Activated B cell treated with CpG ODN at 0.5 μM for 24 hours (primary cell): ENCODE measurements at regions not wholly inside any gene's neighbourhood (a gene's known extent, or its start where the extent isn't known, plus 50 kb on each side); places are given as distances from the start of the nearest gene placed in this dataset.

Experiments used
- ATAC-seq: fragments of 200-7000 bp; cut with Tn5 transposase; one replicate; pipeline ENCODE4 v1.10.0; 2021; ENCODE audit warnings: low read depth, mild to moderate bottlenecking, moderate library complexity
- CTCF ChIA-PET: fragments of 350-600 bp; sonication (Branson Sonifier 250); formaldehyde crosslinking; loops from one replicate; lab custom pipeline; 2021; ENCODE audit warnings: antibody characterized with exemption; lab: Charles Lee
- POLR2A ChIA-PET: fragments of 350-600 bp; sonication (Branson Sonifier 250); formaldehyde crosslinking; loops from one replicate; lab custom pipeline; 2021; ENCODE audit warnings: antibody characterized with exemption; lab: Charles Lee
- DNase-seq: peaks from one replicate; pipeline ENCODE4 v3.0.0; 2022
- H3K27ac Mint-ChIP-seq: one replicate; pipeline ENCODE4 v1.8.0; 2020; ENCODE audit warnings: mixed read lengths
- H3K27me3 Mint-ChIP-seq: one replicate; pipeline ENCODE4 v1.8.0; 2021; ENCODE audit warnings: mixed read lengths
- H3K36me3 Mint-ChIP-seq: one replicate; pipeline ENCODE4 v1.8.0; 2021; ENCODE audit warnings: low read depth, mixed read lengths
- H3K4me1 Mint-ChIP-seq: one replicate; pipeline ENCODE4 v1.8.0; 2021; ENCODE audit warnings: mixed read lengths
- H3K4me3 Mint-ChIP-seq: one replicate; pipeline ENCODE4 v1.8.0; 2020; ENCODE audit warnings: mild to moderate bottlenecking, mixed read lengths
- H3K9me3 Mint-ChIP-seq: one replicate; pipeline ENCODE4 v1.8.0; 2020; ENCODE audit warnings: mixed read lengths
- intact Hi-C: fragments of 100-400 bp; cut with micrococcal nuclease; formaldehyde crosslinking; loops from one replicate; pipeline ENCODE4 v1.15.1; 2024
- TF ChIP-seq, protein P1 (sequence below): fragments of 200-600 bp; IDR thresholded peaks from one replicate; pipeline ENCODE4 v1.8.0; 2022; ENCODE audit warnings: antibody characterized with exemption, mild to moderate bottlenecking

GRCh38 chr5:61617995-61618525 lies 286.0 kb downstream of the ZSWIM6 start:
- ATAC-seq: no peak
- H3K4me3 Mint-ChIP-seq: no peak overlapping the region
- intact Hi-C loops: no loop called here
- CTCF ChIA-PET: no interaction called here
- no peaks in the 10 kb centered on the region for H3K9me3 Mint-ChIP-seq
- no peak for DNase-seq
- H3K4me1 Mint-ChIP-seq: peaks cover 19% of the 10 kb centered on the region
- POLR2A ChIA-PET: no interaction called here
- peaks cover 12% of the 10 kb centered on the region for H3K27me3 Mint-ChIP-seq
- TF ChIP-seq, protein P1, sequence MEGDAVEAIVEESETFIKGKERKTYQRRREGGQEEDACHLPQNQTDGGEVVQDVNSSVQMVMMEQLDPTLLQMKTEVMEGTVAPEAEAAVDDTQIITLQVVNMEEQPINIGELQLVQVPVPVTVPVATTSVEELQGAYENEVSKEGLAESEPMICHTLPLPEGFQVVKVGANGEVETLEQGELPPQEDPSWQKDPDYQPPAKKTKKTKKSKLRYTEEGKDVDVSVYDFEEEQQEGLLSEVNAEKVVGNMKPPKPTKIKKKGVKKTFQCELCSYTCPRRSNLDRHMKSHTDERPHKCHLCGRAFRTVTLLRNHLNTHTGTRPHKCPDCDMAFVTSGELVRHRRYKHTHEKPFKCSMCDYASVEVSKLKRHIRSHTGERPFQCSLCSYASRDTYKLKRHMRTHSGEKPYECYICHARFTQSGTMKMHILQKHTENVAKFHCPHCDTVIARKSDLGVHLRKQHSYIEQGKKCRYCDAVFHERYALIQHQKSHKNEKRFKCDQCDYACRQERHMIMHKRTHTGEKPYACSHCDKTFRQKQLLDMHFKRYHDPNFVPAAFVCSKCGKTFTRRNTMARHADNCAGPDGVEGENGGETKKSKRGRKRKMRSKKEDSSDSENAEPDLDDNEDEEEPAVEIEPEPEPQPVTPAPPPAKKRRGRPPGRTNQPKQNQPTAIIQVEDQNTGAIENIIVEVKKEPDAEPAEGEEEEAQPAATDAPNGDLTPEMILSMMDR: no peak
- no peak overlapping the region for H3K27ac Mint-ChIP-seq
- no peaks in the 10 kb centered on the region for H3K36me3 Mint-ChIP-seq

DNA sequence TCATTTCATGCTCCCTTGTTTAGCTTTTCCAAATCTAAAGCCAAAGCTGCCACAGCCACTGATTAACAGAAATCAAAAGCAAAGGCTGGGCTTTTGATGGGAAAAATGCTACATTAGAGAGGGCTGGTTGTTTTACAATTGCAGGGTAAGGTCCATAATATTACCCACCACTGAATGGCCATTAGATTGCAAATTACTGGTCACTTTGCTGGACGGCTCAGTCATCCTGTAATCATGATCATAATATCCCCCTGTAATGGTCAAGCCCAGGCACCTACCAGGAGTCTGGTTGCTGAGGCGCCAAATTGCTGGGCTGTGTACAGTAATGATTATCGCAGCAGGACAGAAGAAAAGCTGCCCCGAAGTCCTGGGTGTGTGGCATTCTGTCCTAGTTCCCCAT lies 286.5 kb downstream of the ZSWIM6 start:
- no peak for DNase-seq
- H3K4me1 Mint-ChIP-seq: peaks cover 19% of the 10 kb centered on the region
- H3K36me3 Mint-ChIP-seq: no peaks in the 10 kb centered on the region
- ChIA-PET POLR2A (no interaction called here), CTCF (no interaction called here)
- H3K9me3 Mint-ChIP-seq: no peaks in the 10 kb centered on the region
- TF ChIP-seq, protein P1: no peak
- peaks cover 11% of the 10 kb centered on the region for H3K27me3 Mint-ChIP-seq
- H3K27ac Mint-ChIP-seq: no peak overlapping the region
- no peak overlapping the region for H3K4me3 Mint-ChIP-seq
- intact Hi-C loops: no loop called here
- no peak for ATAC-seq

DNA sequence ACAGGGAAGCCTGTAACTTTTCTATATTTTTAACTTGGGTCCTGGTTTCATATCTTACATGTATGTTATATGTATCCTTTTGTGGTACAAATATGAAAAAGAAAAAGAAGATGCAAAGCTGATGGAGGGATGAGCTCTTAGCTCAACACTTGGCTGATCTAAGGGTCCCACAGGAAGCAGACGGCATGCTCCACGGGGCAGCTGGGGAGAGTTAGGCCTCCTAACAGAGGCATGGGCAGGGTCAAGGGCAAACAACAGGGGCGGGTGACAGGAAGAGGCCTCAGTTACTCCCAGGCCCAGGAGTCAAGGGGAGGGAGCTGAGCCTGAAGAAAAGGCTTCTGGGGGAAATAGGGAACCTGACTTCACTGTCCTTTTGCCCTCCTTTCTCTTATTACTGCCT lies 287.2 kb downstream of the ZSWIM6 start:
- CTCF ChIA-PET: no interaction called here
- POLR2A ChIA-PET: no interaction called here
- TF ChIP-seq, protein P1: no peak
- DNase-seq (no peak), ATAC-seq (no peak)
- intact Hi-C loops: no loop called here
- peak overlapping the region; percentile 9 for H3K4me3 Mint-ChIP-seq
- peaks cover 19% of the 10 kb centered on the region for H3K4me1 Mint-ChIP-seq
- H3K27me3 Mint-ChIP-seq: peaks cover 5% of the 10 kb centered on the region
- no peak overlapping the region for H3K27ac Mint-ChIP-seq
- no peaks in the 10 kb centered on the region for H3K36me3 Mint-ChIP-seq
- H3K9me3 Mint-ChIP-seq: no peaks in the 10 kb centered on the region

DNA sequence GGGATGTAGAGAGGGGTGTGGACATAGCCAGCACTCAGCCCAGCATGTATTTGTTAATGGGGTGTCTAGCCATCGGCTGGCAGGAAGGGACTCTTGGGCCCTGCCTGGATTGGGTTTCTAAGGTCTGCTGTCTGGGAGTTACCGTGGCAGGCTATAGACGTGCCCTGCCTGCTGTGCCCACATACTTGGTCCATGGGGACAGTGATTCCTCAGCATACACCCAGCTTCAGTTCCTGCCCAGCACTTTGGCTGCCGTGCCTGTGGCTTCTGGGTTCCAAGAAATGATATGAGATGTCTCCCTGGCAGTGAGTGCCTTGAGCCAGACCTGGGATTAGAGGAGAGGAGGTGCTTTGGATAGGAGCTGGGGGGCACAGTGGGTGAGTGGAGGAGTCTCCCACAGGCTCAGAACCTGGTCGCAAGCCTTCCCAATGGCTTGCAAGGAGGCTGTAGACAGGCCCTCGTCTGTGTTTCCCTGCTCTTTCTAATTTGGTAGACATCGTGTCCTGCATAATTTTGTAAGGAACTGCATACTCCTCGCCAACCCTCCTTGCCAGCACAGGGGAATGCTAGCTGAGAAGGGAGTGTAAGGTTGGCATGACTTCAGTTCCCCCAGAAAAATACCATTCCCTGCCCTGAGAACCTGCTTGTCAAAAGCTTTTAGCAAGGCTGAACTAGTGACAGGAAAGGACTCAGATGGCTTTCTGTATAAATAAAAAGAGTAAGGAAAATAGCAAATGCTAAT lies 287.9 kb downstream of the ZSWIM6 start:
- H3K4me3 Mint-ChIP-seq: no peak overlapping the region
- intact Hi-C loops: loop anchor here (10.0 kb wide), 1 partner anchor 285 kb away; the partner anchor contains the start of gene ZSWIM6
- ATAC-seq (no peak), DNase-seq (no peak)
- peaks cover 6% of the 10 kb centered on the region for H3K27me3 Mint-ChIP-seq
- CTCF ChIA-PET: no interaction called here
- H3K9me3 Mint-ChIP-seq: no peaks in the 10 kb centered on the region
- H3K27ac Mint-ChIP-seq: no peak overlapping the region
- H3K4me1 Mint-ChIP-seq: peaks cover 20% of the 10 kb centered on the region
- TF ChIP-seq, protein P1: no peak
- POLR2A ChIA-PET: no interaction called here
- H3K36me3 Mint-ChIP-seq: no peaks in the 10 kb centered on the region

GRCh38 chr5:61620699-61621182 lies 288.7 kb downstream of the ZSWIM6 start:
- ChIA-PET CTCF (no interaction called here), POLR2A (no interaction called here)
- H3K4me1 Mint-ChIP-seq: peaks cover 23% of the 10 kb centered on the region
- intact Hi-C loops: loop anchor here (10.0 kb wide), 1 partner anchor 286 kb away; the partner anchor contains the start of gene ZSWIM6
- ATAC-seq (no peak), DNase-seq (no peak)
- no peak overlapping the region for H3K27ac Mint-ChIP-seq
- H3K36me3 Mint-ChIP-seq: no peaks in the 10 kb centered on the region
- H3K4me3 Mint-ChIP-seq: no peak overlapping the region
- peaks cover 10% of the 10 kb centered on the region for H3K27me3 Mint-ChIP-seq
- H3K9me3 Mint-ChIP-seq: no peaks in the 10 kb centered on the region
- TF ChIP-seq, protein P1: no peak
